GM21717 (cell line): ENCODE measurements at regions not wholly inside any gene's neighbourhood (a gene's known extent, or its start where the extent isn't known, plus 50 kb on each side); places are given as distances from the start of the nearest gene placed in this dataset.
A peak's percentile ranks its signal among the peaks of the same experiment; 100 is the strongest.
"Not testable (repeated sequence)": the region's sequence is repeated elsewhere in the genome, so short reads cannot be mapped to it uniquely, and the experiment has no call there.

Source experiments
- ATAC-seq: cut with Tn5 transposase; IDR thresholded peaks from one replicate; pipeline ENCODE4 v1.9.1; 2021; ENCODE audit warnings: mild to moderate bottlenecking, moderate library complexity; ENCODE audit not compliant: unreplicated experiment

DNA sequence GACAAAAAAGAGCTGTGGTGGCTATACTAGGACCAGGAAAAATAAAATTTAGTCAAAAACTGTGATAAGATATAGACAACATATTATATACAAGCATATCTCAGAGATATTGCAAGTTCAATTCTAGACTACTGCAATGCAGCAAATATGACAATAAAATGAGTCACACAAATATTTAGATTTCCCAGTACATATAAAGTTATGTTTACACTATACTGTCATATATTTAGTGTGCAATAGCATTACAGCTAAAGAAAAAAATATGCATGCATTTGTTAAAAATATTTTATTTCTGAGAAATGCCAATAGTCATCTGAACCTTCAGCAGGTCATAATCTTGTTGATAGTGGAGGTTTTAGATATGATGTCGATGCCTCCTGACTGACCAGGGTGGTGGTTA, 72.1 kb downstream of the AKR1C4 start:
- ATAC-seq, result no peak

DNA sequence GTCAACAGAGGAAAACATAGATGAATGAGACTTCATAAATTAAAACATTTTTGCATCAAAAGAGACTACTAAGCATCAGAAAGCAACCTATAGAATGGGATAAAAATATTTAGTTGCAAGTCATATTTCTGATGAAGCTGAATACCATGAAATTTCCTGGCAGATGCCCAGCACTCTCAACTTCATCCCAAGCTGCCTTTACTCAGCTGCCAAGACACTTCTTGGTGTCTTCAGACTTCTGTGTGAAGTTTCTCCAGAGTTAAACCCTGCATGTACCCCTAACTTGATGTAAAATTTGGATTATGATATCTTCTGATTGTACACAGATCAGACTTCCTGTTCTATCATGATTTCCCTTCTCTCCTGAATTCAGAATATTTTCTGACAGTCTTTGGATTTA, 73.2 kb downstream of the AKR1C4 start:
- ATAC-seq, result no peak

DNA sequence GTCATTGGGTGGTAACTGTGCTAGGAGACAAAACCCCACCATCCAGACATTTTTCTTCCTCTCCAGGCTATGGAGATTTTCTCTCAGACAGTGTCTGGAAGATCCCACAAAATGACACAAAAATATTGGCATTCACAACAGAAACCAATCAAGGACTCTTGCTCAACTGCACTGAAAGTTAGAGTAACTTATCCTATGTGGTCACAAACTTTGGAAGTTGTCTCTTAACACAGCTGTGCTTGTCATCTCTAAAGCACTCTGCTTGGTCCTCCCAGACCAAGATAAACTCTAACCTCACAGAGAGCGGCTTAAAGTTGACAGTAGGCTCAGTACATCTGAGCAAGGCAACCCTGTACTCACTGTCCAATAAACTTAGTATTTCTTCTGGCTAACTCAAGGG, 74.9 kb downstream of the AKR1C4 start:
- ATAC-seq, result no peak

DNA sequence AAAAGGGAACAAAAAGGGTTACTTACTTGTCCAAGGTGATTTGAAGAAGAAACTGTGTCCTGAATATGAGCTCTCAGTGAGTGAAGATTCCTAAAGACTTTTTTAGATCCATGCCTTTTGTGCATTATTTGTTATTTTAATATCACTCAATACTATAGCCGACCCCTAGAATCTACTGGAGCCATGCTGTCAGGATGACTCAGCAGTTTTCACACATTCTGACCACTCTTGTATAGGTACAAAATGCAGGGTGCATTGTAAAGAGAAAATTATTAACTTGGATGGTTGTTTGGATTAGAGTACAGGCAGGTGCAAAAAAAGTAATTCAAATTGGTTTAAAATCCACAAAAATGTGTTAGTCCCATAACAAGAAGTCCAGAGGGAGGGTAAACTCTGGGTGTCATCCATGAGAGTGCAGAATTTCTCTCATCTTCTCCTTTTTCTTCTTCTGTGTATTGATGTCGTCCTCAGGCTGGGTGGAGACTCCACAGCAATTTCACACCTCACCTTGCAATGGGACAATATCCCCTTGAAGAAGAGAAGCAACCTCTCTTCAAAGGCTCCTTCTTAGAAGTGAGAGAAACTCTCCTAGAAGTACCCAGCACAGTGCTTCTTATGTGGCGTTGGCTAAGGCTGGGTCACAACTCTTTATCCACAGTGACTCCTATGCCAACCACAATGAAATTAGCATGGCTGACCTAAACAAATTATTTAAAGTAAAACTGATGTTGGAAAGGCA, 75.6 kb downstream of the AKR1C4 start:
- ATAC-seq, result no peak

DNA sequence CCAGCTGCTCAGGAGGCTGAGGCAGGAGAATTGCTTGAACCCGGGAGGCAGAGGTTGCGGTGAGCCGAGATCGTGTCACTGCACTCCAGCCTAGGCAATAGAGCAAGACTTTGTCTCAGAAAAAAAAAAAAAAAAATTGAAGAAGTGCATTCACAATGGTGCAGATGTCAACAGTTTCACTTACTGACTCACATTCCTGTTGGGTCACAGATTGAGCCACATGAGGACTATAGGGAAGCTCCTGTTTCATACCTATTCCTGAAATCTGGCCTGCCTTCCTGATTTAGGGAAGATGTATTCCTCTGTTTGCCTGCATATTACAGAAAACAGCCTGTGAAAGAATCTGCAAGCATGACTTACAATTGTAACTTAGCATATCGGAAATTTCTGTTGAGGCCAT, 78.2 kb downstream of the AKR1C4 start:
- ATAC-seq, result no peak

DNA sequence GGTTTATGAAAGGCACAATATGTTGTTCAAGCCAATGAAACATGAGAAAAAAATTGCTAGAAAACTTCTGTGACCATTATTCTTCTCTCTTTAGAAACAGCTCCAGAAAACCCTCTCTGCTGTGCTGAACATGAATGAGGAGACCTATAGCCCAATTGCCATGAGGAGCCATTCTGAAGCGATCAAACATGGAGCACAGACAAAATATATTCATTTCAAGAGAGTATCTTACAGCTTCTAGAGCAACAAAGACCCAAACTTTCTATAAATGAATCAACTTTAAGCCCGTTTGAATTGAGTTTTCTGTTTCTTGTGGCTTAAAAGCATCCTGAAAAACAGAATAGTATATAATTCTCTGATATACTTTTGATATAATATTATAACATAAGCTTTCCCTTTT, 83.4 kb upstream of the UCN3 start:
- ATAC-seq, result no peak

DNA sequence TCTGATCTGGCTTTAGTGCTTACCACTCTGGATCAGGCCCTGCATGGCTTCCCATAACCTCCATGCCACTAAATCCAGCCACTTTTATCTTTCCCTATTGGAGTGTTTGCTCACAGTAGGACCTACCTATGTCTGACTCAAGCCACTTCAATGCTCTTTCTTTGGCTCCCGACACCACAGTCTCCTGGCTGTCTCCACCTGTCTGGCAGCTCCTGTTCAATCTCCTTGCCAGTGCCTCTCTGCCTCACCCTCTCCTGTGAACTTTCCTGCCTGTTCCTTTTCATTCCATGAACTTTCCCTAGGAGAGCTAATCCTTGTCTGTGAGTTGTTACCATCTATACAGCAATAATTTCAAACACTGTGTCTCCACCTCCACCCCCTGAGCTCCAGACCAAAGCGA, 82.6 kb upstream of the UCN3 start:
- no peak for ATAC-seq

DNA sequence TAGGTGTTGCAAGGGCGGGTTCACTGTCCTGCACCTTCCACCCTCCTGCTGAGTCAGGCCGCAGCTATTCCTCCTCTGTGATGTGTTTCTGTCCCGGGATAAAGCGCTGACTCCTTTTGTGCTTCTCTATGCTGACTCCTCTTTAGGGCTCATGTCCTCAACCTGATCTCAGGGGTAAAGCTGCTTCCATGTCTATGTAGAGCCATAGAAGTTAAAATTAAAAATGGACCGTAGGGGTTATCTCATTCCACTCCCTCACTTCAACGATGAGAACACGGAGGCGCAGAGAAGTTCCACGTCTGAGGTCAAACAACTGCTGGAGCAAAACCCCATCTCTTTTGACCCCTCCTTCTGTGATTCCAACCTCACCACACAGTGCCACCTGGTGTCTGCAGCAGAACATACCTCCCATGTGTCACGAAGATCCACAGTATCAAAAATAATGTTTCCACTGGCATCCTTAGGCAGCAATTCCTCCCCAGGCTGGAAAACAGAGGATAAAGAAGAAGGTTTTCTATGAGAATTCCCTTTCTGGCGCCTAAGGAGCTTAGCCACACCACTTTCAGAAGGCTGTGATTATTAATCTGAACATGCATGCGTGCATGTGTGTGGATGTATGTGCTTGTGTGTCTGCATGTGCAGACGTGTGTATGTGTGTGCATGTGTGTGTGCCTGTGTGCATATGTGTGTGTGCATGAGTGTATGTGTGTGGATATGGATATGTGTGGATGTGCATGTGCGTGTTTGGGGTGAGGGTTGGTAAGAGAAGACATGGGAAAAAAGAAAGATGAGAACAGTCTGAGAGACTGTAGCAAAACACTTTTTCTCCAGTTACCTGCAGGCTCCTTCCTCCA, 81.2 kb upstream of the UCN3 start:
- ATAC-seq, result peak; percentile 67

DNA sequence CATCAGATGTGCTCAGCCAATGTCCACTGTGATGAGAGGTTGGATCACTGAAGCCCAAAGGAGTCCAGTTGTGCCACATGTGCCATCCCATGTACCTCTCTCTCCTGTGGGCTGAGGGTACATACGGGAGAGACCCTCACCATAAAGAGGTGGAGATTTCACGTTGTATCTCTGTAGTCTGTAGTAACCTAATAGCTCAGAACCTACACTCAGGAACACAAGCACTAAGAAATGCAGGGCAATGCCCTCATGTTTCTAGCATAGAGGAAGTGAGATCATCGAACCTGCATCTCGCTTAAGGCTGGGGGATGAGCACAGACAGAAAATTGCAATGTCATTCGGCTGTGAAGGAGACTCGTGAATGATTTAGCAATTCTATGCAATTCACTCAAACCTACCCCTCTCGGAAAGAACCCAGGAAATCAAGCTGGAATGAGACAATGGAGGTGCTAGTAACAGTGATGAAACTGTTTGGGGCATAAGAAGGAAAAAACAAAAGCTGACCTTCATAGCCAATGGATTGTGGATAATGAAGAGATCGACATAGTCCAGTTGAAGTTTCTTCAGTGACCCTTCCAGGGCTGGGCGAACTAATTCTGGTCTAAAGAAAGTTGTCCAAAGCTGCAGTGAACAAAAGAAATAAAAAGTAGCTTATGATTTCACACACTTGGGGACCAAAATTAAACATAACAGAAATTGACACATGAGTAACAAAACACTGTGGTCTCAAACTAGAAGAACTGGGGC, 80.3 kb upstream of the UCN3 start:
- peak; percentile 71 for ATAC-seq

DNA sequence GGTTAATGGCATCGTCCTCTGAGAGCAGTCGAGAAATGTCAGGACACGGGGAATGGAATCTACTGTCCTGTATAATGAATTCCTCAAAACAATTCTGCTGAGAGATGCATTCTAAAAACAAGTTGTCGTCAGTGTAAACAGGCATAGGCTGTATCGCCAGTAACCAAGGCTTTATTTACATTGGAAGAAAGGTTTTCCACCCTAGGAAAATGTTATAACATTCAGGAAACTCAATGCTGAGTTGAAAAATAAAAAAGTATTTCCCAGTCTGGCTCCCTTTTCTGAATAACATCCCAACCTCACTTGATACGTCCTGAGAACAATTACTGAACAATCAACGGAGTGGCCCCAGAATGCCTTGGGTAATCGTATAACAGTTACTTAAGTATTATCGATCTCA, 79.6 kb upstream of the UCN3 start:
- no peak for ATAC-seq

DNA sequence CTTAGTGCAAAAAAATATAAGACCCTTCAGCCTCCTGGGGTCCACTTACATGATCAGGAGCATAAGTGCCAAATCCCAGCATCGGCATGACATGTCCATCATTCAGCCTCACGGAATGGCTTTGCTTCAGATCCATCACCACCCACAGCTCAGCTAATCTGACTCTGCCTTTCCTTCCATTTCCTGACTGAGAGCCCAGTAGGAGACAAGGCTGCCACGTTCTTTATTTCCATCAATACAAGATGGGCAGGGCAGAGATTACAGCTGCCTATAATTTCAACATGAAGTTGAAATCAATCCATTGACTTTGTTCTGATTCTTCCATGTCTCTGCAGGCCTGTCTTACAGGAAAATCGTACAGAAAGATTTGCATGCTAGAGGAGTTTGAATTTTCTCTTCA, 76.4 kb upstream of the UCN3 start:
- no peak for ATAC-seq

DNA sequence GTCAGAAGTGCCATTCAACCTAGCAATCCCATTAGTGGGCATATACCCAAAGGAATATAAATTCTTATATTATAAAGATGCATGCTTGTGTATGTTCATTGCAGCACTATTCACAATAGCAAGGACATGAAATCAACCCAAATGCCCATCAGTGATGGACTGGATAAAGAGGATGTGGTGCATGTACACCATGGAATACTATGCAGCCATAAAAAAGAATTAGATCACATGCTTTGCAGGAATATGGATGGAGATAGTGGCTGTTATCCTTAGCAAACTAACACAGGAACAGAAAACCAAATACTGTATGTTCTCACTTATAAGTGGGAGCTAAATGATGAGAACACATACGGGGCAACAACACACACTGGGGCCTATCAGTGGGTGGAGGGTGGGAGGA, 75.5 kb upstream of the UCN3 start:
- not testable (repeated sequence) for ATAC-seq

DNA sequence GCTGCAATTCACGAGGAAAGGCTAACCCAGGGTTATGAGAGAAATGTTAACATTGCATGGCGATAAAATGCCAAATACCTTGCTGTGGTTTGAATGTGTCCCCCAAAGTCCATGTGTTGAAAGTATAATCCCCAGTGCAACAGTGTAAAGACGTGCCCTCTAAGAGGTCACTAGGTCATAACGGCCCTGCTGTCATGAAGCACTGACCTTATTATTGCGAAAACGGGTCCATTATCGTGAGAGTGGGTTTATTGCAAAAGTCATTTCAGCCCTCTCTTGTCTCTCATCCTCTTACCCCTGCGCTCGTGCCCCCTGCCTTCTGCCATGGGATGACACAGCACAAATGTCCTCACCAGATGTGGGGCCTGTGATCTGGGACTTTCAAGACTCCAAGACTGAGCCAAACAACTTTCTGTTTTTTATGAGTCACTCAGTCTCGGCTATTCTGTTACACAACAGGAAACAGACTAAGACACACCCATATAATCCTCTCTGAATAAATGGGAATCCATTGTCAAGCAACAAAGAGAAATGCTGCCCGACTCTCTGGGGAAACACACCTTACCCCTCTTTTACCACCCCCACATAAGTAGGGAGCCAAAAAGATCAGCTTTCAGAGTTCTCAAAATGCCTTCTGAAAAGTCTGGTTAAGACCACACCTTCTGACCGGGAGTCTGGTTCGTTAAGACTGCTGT, 73.1 kb upstream of the UCN3 start:
- peak; percentile 70 for ATAC-seq

DNA sequence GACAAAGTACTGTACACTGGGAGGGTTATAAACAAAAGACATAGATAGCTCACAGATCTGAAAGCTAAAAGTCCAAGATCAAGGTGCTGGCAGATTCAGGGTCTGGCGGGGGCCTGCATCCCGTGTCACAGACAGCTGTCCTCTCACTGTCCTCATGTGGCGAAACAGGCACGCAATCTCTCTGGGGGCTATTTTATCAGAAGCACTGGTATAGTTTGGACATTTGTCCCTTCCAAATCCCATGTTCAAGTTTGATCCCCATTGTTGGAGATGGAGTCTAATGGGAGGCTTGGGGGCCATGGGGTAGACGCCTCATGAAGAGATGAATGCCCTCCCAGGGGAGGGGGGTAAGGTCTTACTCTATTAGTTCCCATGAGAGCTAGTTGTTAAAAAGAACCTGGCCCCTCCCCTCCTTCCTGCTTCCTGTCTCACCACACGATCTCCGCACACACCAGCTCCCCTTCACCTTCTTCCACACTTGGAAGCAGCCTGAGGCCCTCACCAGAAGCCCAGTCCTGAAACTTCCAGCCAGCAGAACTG, 72.5 kb upstream of the UCN3 start:
- no peak for ATAC-seq

DNA sequence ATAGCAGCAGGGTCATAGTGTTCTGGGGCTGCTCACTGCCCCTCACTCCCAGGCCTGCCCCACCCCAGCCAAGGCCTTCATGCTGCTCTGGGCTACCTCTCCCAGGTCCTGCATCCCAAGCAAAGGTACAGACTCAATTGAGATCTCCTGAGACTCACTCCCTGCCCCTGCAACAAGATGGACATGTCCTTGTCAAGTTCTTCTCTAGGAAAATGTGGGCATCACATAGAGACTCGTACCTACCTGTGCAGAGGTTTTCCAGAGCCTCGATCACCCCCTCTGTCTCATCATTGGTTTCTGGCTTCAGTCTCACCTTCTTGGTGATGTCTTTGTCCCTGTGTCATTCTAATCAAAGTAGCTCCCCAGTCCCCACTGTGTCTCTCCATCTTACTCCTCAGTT, 71.8 kb upstream of the UCN3 start:
- not testable (repeated sequence) for ATAC-seq

DNA sequence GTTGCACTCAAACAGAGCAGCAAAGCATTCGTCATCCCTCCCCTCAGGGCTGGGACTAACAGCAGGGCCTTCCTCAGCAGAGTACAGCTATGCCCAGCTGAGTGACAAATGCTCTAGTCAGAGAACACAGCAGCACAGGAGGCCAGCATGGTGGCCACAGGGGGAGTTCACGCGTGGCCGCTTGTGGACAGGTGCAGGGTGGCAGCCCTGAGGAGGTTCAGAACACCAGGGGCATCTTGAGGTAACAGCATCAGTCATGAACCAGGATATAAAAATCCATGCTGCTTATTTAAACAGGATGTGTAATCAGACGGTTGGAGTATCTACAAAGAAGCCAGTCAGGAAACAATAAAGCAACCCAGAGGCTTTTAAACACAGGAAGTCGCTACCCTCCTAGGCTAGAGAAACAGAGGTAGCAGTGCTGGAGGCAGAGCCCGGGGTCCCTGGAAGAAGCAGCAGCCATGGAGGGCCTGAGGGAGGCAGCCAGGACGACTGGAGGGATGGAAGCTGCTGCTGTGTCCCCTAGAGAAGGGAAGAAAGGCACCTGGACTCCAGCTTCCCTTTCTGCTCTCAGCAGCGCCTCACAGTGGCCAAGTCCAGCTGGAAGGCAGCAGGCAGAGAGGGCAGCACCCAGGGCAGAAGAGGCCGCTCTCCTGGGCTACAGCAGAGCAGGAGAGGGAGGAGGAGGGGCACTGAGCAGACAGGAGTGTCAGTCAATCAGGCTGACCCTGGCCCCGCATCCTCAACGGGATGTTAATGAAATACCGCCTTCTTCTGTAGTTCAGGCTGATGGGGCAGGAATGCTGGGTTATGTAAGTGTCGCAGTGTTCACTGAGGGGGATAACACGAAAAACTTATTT, 70.8 kb upstream of the UCN3 start:
- no peak for ATAC-seq

DNA sequence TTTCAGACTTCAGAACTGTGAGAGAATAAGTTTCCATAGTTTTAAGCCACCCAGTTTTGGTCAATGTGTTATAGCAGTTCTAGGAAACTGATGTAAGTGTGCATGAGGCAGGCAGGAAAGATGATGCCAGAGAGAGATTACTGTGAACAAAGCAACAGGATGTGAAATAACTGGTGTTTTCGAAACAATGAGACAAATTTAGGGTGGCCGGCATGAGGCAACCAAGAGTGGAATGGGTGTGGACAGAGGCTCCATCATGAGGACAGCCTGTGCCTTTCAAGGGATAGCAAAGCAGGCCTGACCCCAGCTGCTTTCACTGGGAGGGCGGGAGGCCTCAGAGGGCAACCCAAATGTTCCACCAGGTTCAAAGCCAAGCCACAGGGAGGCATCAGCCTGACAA, 67.3 kb upstream of the UCN3 start:
- no peak for ATAC-seq

DNA sequence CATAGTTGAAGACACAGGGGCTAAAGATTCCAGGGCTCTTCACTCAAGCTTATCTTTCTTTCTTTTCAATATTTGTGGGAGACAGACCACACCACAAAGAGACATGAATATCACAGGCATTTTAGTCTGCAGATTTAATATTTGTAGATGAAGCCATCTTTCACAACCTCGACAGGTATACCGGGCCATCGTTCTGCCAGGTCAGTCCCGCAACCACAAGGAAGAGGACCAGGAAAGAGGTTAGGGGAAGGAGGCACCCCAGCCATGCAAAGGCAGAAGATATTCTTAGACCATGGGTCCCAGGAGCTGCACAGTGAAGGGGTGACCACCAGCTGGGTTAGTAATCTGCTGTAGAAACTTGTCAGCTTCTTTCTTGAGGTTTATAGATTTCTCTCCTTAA, 66.8 kb upstream of the UCN3 start:
- ATAC-seq, result no peak

DNA sequence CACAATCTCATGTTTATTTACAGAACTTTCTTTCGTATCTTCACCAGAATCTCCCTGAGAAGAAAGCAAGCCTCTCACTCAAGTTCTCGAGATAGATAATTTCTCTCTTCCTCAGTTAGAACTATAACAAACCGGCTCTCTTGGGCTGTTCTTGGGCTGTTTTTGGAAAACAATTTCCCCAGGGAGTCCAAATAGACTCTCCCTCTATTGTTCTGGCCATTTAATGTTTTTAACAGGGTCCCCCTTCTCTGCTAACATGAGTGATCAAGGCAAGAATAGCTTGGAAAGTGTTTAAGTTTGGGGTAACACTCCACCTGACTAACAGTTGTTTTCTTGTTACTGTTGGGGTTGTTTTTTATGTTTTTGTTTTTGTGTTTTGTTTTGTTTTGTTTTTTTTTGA, 64.8 kb upstream of the UCN3 start:
- no peak for ATAC-seq

DNA sequence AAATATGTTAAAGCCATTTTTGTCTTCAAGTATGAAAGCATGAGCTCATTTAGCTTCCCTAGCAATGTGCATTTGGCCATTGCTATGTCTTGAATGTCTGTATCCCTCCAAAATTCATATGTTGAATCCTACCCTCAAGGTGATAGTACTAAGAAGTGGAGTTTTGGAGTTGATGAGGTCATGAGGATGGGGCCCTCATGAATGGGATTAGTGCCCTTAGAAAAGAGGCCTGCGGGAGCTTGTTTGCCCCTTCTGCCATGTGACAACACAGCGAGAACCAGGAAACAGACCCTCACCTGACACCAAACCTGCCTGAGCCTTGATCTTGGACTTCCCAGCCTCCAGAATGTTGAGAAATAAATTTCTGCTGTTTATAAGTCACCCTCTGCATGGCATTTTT, 61.3 kb upstream of the UCN3 start:
- ATAC-seq, result no peak
